Lung (tissue), 11 donors: ENCODE measurements at regions not wholly inside any gene's neighbourhood (a gene's known extent, or its start where the extent isn't known, plus 50 kb on each side); places are given as distances from the start of the nearest gene placed in this dataset.
A peak's percentile ranks its signal among the peaks of the same experiment; 100 is the strongest.

Source experiments
- ATAC-seq: fragments of 200-7000 bp; cut with Tn5 transposase; one replicate; pipeline ENCODE4 v1.9.1; 2020; ENCODE audit warnings: moderate number of reproducible peaks; ENCODE audit not compliant: insufficient read depth, low FRiP score
- DNase-seq, 3 donors: peaks; one replicate each; pipeline ENCODE4 v3.0.0-alpha.2; 2013 to 2017
- H3K27ac ChIP-seq, 2 donors: one replicate each; pipeline ENCODE4 v1.5.1; 2013; ENCODE audit warnings: mild to moderate bottlenecking in 2 of 2, moderate library complexity in 2 of 2, control low read depth in 1 of 2, inconsistent platforms in 1 of 2, low read depth in 1 of 2, low read length in 1 of 2
- H3K27me3 ChIP-seq, 3 donors: one replicate each; pipeline ENCODE4 v1.5.1; 2013; ENCODE audit warnings: low read length in 2 of 3; ENCODE audit not compliant: control insufficient read depth in 3 of 3, insufficient read depth in 3 of 3
- H3K36me3 ChIP-seq, 4 donors: one replicate each; pipeline ENCODE4 v1.5.1; 2013; ENCODE audit warnings: low read length in 4 of 4, mild to moderate bottlenecking in 1 of 4, moderate library complexity in 1 of 4; ENCODE audit not compliant: control insufficient read depth in 4 of 4, insufficient read depth in 4 of 4
- H3K4me1 ChIP-seq, 5 donors: one replicate each; pipeline ENCODE4 v1.5.1; 2013; ENCODE audit warnings: low read length in 5 of 5, mild to moderate bottlenecking in 2 of 5, moderate library complexity in 1 of 5; ENCODE audit not compliant: control insufficient read depth in 5 of 5, insufficient read depth in 5 of 5
- H3K4me3 ChIP-seq: one replicate; pipeline ENCODE4 v1.5.1; 2013; ENCODE audit warnings: mild to moderate bottlenecking, control low read depth, moderate library complexity
- H3K9ac ChIP-seq, 2 donors: one replicate each; pipeline ENCODE4 v1.5.1; 2013; ENCODE audit warnings: low read length in 2 of 2, control low read depth in 1 of 2; ENCODE audit not compliant: insufficient read depth in 1 of 2
- H3K9me3 ChIP-seq, 4 donors: one replicate each; pipeline ENCODE4 v1.5.1; 2013; ENCODE audit warnings: low read length in 3 of 4, mild to moderate bottlenecking in 1 of 4, moderate library complexity in 1 of 4; ENCODE audit not compliant: control insufficient read depth in 4 of 4, insufficient read depth in 3 of 4
- WGBS, 2 donors: extraction: QIAGEN DNeasy Blood & Tissue Kit; methylation state at CpG; one replicate each; pipeline ENCODE4 v1.1.7; 2013; 5-methylcytosine and 5-hydroxymethylcytosine counted together
- TF ChIP-seq, protein P1 (sequence below): IDR thresholded peaks from 2 replicates; pipeline ENCODE4 v1.5.1; 2012; ENCODE audit warnings: mild to moderate bottlenecking; ENCODE audit errors: control extremely low read depth, extremely low read depth
- donor health status: control.
- donor health status: control.
- donor health status: Bipolar disorder and iron deficiency.
- donor health status: healthy.
- donor health status: DM: yes; HTN: yes; CAD: no.

DNA sequence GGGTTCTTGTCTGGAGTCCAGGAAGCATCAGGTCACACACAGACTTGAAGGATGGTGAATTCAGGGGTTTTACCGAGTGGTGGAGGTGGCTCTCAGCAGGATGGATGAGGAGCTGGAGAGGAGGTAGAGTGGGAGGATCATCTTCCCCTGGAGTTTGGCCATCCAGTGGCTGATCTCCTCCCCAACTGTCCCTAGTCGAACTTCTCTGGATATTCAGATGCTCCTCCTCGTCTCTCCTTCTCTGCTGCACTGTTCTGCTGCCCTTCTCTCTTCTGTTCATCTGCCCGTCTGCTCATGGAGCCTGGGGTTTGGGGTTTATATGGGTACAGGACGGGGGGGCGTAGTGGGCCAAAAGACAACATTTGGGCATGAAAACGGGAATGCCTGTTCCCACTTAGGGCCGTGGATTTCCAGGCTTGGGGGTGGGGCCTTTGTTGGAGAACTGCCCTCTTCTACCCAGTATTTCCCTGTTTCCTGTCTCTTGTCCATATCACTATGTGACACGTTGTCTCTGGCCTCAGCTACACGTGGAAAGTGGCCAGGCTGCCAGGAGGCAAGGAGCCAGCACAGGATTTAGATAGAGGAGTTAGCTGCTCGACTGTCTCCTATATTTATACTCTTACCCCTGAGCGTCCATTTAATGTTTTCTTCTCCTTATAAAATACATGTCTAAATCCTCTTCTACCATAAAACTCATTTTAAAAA lies 76.7 kb downstream of the SIPA1L2 start:
- peak overlapping the region in 1 of 2 donors; percentile 6 for H3K27ac ChIP-seq
- ATAC-seq (no peak), DNase-seq (peak; percentile 80 to 89 (median 84))
- peaks cover 12 to 66% (median 33%) of the 10 kb centered on the region in 5 donors for H3K4me1 ChIP-seq
- peaks cover 0 to 2% (median 0%) of the 10 kb centered on the region in 4 donors for H3K36me3 ChIP-seq
- no peak overlapping the region for H3K9ac ChIP-seq
- no peaks in the 10 kb centered on the region for H3K27me3 ChIP-seq
- WGBS, 2 donors: 52 to 72% methylated on average over 12 of the region's 12 CpGs
- H3K9me3 ChIP-seq: no peaks in the 10 kb centered on the region
- no peak overlapping the region for H3K4me3 ChIP-seq
- TF ChIP-seq, protein P1, sequence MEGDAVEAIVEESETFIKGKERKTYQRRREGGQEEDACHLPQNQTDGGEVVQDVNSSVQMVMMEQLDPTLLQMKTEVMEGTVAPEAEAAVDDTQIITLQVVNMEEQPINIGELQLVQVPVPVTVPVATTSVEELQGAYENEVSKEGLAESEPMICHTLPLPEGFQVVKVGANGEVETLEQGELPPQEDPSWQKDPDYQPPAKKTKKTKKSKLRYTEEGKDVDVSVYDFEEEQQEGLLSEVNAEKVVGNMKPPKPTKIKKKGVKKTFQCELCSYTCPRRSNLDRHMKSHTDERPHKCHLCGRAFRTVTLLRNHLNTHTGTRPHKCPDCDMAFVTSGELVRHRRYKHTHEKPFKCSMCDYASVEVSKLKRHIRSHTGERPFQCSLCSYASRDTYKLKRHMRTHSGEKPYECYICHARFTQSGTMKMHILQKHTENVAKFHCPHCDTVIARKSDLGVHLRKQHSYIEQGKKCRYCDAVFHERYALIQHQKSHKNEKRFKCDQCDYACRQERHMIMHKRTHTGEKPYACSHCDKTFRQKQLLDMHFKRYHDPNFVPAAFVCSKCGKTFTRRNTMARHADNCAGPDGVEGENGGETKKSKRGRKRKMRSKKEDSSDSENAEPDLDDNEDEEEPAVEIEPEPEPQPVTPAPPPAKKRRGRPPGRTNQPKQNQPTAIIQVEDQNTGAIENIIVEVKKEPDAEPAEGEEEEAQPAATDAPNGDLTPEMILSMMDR: no peak

DNA sequence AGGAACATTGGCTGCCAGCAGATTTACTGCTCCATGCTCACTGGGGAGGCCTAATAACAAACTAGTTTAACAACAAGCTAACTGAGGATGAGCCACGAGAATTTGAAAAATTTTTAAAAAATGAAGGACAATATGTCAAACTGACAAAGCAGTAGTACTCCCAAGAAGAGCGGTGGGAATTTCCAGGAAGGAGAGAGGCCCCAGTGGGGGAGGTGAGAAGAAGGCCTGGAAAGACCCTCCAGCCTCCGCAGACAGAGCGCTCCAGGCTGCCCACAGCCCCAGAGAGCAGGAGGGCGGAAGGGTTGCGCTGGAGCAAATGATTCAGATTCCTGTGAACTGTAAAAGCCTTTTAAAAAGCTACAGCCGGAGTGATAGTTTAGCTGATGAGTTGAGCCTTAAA lies 78.5 kb downstream of the SIPA1L2 start:
- TF ChIP-seq, protein P1: no peak
- peaks cover 13 to 66% (median 31%) of the 10 kb centered on the region in 5 donors for H3K4me1 ChIP-seq
- H3K36me3 ChIP-seq: peaks cover 0 to 2% (median 0%) of the 10 kb centered on the region in 4 donors
- ATAC-seq (no peak), DNase-seq (no peak)
- no peak overlapping the region for H3K27ac ChIP-seq
- no peaks in the 10 kb centered on the region for H3K9me3 ChIP-seq
- no peaks in the 10 kb centered on the region for H3K27me3 ChIP-seq
- H3K4me3 ChIP-seq: no peak overlapping the region
- 88 to 92% methylated on average over 7 of the region's 7 CpGs for WGBS, 2 donors
- no peak overlapping the region for H3K9ac ChIP-seq

- Histone ChIP-seq H3K27ac (no peak overlapping the region), H3K4me1 (peaks cover 11 to 52% (median 21%) of the 10 kb centered on the region in 5 donors), H3K9me3 (no peaks in the 10 kb centered on the region), H3K27me3 (no peaks in the 10 kb centered on the region), H3K4me3 (no peak overlapping the region), H3K36me3 (peaks cover 0 to 2% (median 0%) of the 10 kb centered on the region in 4 donors), H3K9ac (no peak overlapping the region)
- DNase-seq (no peak), ATAC-seq (no peak)
- TF ChIP-seq, protein P1: no peak
- WGBS, 2 donors: 79 to 91% methylated on average over 2 of the region's 2 CpGs
Observed at GRCh38 chr1:232550007-232550406, 79.9 kb downstream of the SIPA1L2 start.

- ATAC-seq: no peak
- Histone ChIP-seq H3K36me3 (peaks cover 0 to 2% (median 0%) of the 10 kb centered on the region in 4 donors), H3K9me3 (no peaks in the 10 kb centered on the region), H3K27me3 (no peaks in the 10 kb centered on the region), H3K27ac (no peak overlapping the region), H3K4me1 (peaks cover 9 to 39% (median 13%) of the 10 kb centered on the region in 5 donors), H3K9ac (no peak overlapping the region), H3K4me3 (no peak overlapping the region)
- TF ChIP-seq, protein P1: no peak
- DNase-seq: no peak
- 91 to 96% methylated on average over 5 of the region's 5 CpGs for WGBS, 2 donors
Observed at GRCh38 chr1:232548691-232549090, 81.2 kb downstream of the SIPA1L2 start.
